HCT116 (cell line): ENCODE measurements at regions not wholly inside any gene's neighbourhood (a gene's known extent, or its start where the extent isn't known, plus 50 kb on each side); places are given as distances from the start of the nearest gene placed in this dataset.

Experiments used
- ATAC-seq: fragments of 200-7000 bp; cut with Tn5 transposase; 2 replicates; pipeline ENCODE4 v1.9.1; 2020; ENCODE audit warnings: mild to moderate bottlenecking, moderate library complexity
- BruUV-seq: library from RNA; stranded (reverse); fragments of 400-500 nt; replicated peaks from 2 replicates; lab custom pipeline; 2021; lab: Mats Ljungman, UMichigan
- CTCF ChIA-PET: fragments of 300-600 bp; sonication (Branson Sonifier 250); formaldehyde crosslinking; loops from one replicate; lab custom pipeline; 2021; ENCODE audit warnings: antibody characterized with exemption; lab: Charles Lee
- POLR2A ChIA-PET: fragments of 300-600, 350-600 bp; sonication (Branson Sonifier 250); formaldehyde crosslinking; loops from one replicate; lab custom pipeline; 2021; ENCODE audit warnings: antibody characterized with exemption; lab: Charles Lee
- RAD21 ChIA-PET, 2 experiments: fragments of 300-600 bp; sonication (Branson Sonifier 250); formaldehyde crosslinking; loops; one replicate each; lab custom pipeline; 2023; ENCODE audit warnings: low total read pairs in 2 of 2; ENCODE audit not compliant: uncharacterized antibody in 2 of 2, unreplicated experiment in 2 of 2, low non-redundant PET in 1 of 2; lab: Charles Lee
- DNase-seq: peaks from one replicate; pipeline ENCODE4 v3.0.0-alpha.2; 2010; ENCODE audit warnings: low read depth, low spot score
- H2AFZ ChIP-seq: fragments of 200-600 bp; shearing (Covaris generic), sonication (generic); 2 replicates; pipeline ENCODE4 v1.6.1; 2017; ENCODE audit warnings: low read depth, mixed run types, mixed read lengths, antibody characterized with exemption, low read length; ENCODE audit not compliant: poor library complexity, severe bottlenecking
- H3K27ac ChIP-seq: 2 replicates; pipeline ENCODE4 v1.5.1; 2012; ENCODE audit warnings: low read depth, low read length
- H3K27me3 ChIP-seq: fragments of 200-600 bp; sonication (generic); 2 replicates; pipeline ENCODE4 v1.6.1; 2016; ENCODE audit warnings: mixed run types, low read length, mixed read lengths; ENCODE audit not compliant: insufficient read depth
- H3K36me3 ChIP-seq, 2 experiments: fragments of 200-500 bp in 1 of 2; fragments of 200-600 bp in 1 of 2; sonication (Bioruptor generic) in 1 of 2; sonication (generic) in 1 of 2; 2 replicates each; pipeline versions ENCODE4 v1.5.1 to v1.6.1; 2014 to 2016; ENCODE audit warnings: low read length in 2 of 2, inconsistent platforms in 1 of 2, mixed read lengths in 1 of 2, mixed run types in 1 of 2; ENCODE audit not compliant: insufficient read depth in 2 of 2, control insufficient read depth in 1 of 2
- H3K4me1 ChIP-seq, 2 experiments: fragments of 200-600 bp in 1 of 2; sonication (generic) in 1 of 2; 2 replicates each; pipeline versions ENCODE4 v1.5.1 to v1.6.1; 2012 to 2017; ENCODE audit warnings: low read length in 2 of 2, inconsistent platforms in 1 of 2, mild to moderate bottlenecking in 1 of 2, mixed read lengths in 1 of 2, mixed run types in 1 of 2, moderate library complexity in 1 of 2; ENCODE audit not compliant: insufficient read depth in 2 of 2, control insufficient read depth in 1 of 2
- H3K4me2 ChIP-seq: fragments of 200-600 bp; sonication (generic); 2 replicates; pipeline ENCODE4 v1.6.1; 2017; ENCODE audit warnings: mixed run types, low read length, mixed read lengths
- H3K4me3 ChIP-seq, 2 experiments: fragments of 200-600 bp in 1 of 2; sonication (generic) in 1 of 2; replicated peaks in 1 of 2; 2 replicates each; pipeline ENCODE4 v1.5.1; 2011 to 2016; ENCODE audit warnings: low read length in 2 of 2, control low read depth in 1 of 2, low read depth in 1 of 2, mild to moderate bottlenecking in 1 of 2, mixed read lengths in 1 of 2, mixed run types in 1 of 2
- H3K79me2 ChIP-seq: fragments of 200-600 bp; sonication (generic); 2 replicates; pipeline ENCODE4 v1.6.1; 2017; ENCODE audit warnings: mild to moderate bottlenecking, mixed run types, low read length, moderate library complexity, mixed read lengths; ENCODE audit not compliant: insufficient read depth
- H3K9ac ChIP-seq: fragments of 200-600 bp; sonication (generic); 2 replicates; pipeline ENCODE4 v1.6.1; 2016; ENCODE audit warnings: low read length, mixed read lengths
- H3K9me2 ChIP-seq: fragments of 200-600 bp; sonication (generic), shearing (Covaris generic); 2 replicates; pipeline ENCODE4 v1.6.1; 2017; ENCODE audit warnings: mixed run types, mild to moderate bottlenecking, moderate library complexity; ENCODE audit not compliant: insufficient read depth
- H3K9me3 ChIP-seq, 2 experiments: fragments of 200-500 bp in 1 of 2; fragments of 200-600 bp in 1 of 2; sonication (Bioruptor generic) in 1 of 2; sonication (generic) in 1 of 2; 2 replicates each; pipeline ENCODE4 v1.6.1; 2014 to 2017; ENCODE audit warnings: low read length in 2 of 2, mixed read lengths in 2 of 2, inconsistent platforms in 1 of 2, low read depth in 1 of 2, mild to moderate bottlenecking in 1 of 2, mixed run types in 1 of 2, moderate library complexity in 1 of 2; ENCODE audit not compliant: control insufficient read depth in 1 of 2, insufficient read depth in 1 of 2
- H4K20me1 ChIP-seq: fragments of 200-600 bp; sonication (generic), shearing (Covaris generic); 2 replicates; pipeline ENCODE4 v1.6.1; 2017; ENCODE audit warnings: mixed run types, mild to moderate bottlenecking, moderate library complexity; ENCODE audit not compliant: insufficient read depth
- CEBPB ChIP-seq: IDR thresholded peaks from 2 replicates; pipeline ENCODE4 v1.6.1; 2012; ENCODE audit warnings: low read depth
- EZH2phosphoT487 ChIP-seq: fragments of 200-600 bp; IDR thresholded peaks from 2 replicates; pipeline ENCODE4 v1.6.1; 2018; ENCODE audit warnings: antibody characterized with exemption, borderline replicate concordance
- JUND ChIP-seq: IDR thresholded peaks from 2 replicates; pipeline ENCODE4 v1.6.1; 2012
- RAD21 ChIP-seq: IDR thresholded peaks from 2 replicates; pipeline ENCODE4 v1.6.1; 2012; ENCODE audit warnings: low read depth, mild to moderate bottlenecking
- REST ChIP-seq: IDR thresholded peaks from 2 replicates; pipeline ENCODE4 v1.6.1; 2012; ENCODE audit warnings: low read depth
- SIN3A ChIP-seq: IDR thresholded peaks from 2 replicates; pipeline ENCODE4 v1.6.1; 2012; ENCODE audit warnings: low read depth
- SP1 ChIP-seq: IDR thresholded peaks from 2 replicates; pipeline ENCODE4 v1.6.1; 2012; ENCODE audit warnings: low read depth
- SRF ChIP-seq: IDR thresholded peaks from 2 replicates; pipeline ENCODE4 v1.6.1; 2012; ENCODE audit warnings: low read depth
- intact Hi-C: fragments of 100-400 bp; cut with micrococcal nuclease; formaldehyde crosslinking; loops from 2 replicates; pipeline ENCODE4 v1.10.0; 2022
- TF ChIP-seq, protein P1 (sequence below): IDR thresholded peaks from 2 replicates; pipeline ENCODE4 v1.6.1; 2012

GRCh38 chr13:30121666-30122065 lies 185.7 kb downstream of the KATNAL1 start:
- RAD21 ChIA-PET: no interaction called here

GRCh38 chr13:30121244-30121643 lies 186.1 kb downstream of the KATNAL1 start:
- Histone ChIP-seq H3K4me3 (no peak overlapping the region), H3K9me3 (no peaks in the 10 kb centered on the region), H3K27ac (no peak overlapping the region), H3K27me3 (no peaks in the 10 kb centered on the region; the same call in 1 of the 2 replicates), H3K79me2 (no peaks in the 10 kb centered on the region), H2AFZ (no peak overlapping the region), H3K4me2 (no peak overlapping the region), H3K4me1 (peaks cover 9 to 11% of the 10 kb centered on the region in 2 experiments), H3K36me3 (no peaks in the 10 kb centered on the region), H4K20me1 (no peaks in the 10 kb centered on the region), H3K9ac (no peak overlapping the region), H3K9me2 (no peaks in the 10 kb centered on the region)
- ChIA-PET CTCF (interaction anchor here (1.7 to 3.6 kb wide), 2 partner anchors 11 to 350 kb away, joined by 5 to 27 read pairs; no protein-coding TSS in a partner anchor), RAD21 (no interaction called here), POLR2A (no interaction called here)
- ATAC-seq (no peak), DNase-seq (no peak)
- TF ChIP-seq RAD21 (no peak), SP1 (no peak), REST (no peak), SIN3A (no peak), CEBPB (no peak), EZH2phosphoT487 (no peak), SRF (no peak)
- TF ChIP-seq, protein P1, sequence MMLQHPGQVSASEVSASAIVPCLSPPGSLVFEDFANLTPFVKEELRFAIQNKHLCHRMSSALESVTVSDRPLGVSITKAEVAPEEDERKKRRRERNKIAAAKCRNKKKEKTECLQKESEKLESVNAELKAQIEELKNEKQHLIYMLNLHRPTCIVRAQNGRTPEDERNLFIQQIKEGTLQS: no peak
- no TSS peak for BruUV-seq
- intact Hi-C loops: no loop called here

More at GRCh38 chr13:30121666-30122065, 185.7 kb downstream of the KATNAL1 start:
- H4K20me1 ChIP-seq: no peaks in the 10 kb centered on the region
- no TSS peak for BruUV-seq
- H3K4me2 ChIP-seq: no peak overlapping the region
- no peak for TF ChIP-seq JUND
- ATAC-seq (no peak), DNase-seq (no peak)
- no peaks in the 10 kb centered on the region for H3K36me3 ChIP-seq
- H2AFZ ChIP-seq: no peak overlapping the region
- no peak overlapping the region for H3K4me3 ChIP-seq
- ChIA-PET POLR2A (no interaction called here), CTCF (interaction anchor here (1.7 to 3.6 kb wide), 2 partner anchors 10 to 351 kb away, joined by 5 to 27 read pairs; no protein-coding TSS in a partner anchor)
- no peak overlapping the region for H3K9ac ChIP-seq
- H3K27ac ChIP-seq: no peak overlapping the region
- no peaks in the 10 kb centered on the region for H3K9me3 ChIP-seq
- H3K4me1 ChIP-seq: peaks cover 10 to 16% of the 10 kb centered on the region in 2 experiments
- no peaks in the 10 kb centered on the region for H3K79me2 ChIP-seq
- H3K27me3 ChIP-seq: no peaks in the 10 kb centered on the region; the same call in 1 of the 2 replicates
- intact Hi-C loops: no loop called here
- no peaks in the 10 kb centered on the region for H3K9me2 ChIP-seq
